Left colon (tissue), 2 donors: ENCODE measurements at regions not wholly inside any gene's neighbourhood (a gene's known extent, or its start where the extent isn't known, plus 50 kb on each side); places are given as distances from the start of the nearest gene placed in this dataset.
A peak's percentile ranks its signal among the peaks of the same experiment; 100 is the strongest.
"Not testable (repeated sequence)": the region's sequence is repeated elsewhere in the genome, so short reads cannot be mapped to it uniquely, and the experiment has no call there.

ENCODE experiments used
- ATAC-seq: fragments of 200-7000 bp; cut with Tn5 transposase; one replicate; pipeline ENCODE4 v1.9.1; 2020; ENCODE audit warnings: mild to moderate bottlenecking, moderate library complexity
- DNase-seq, 2 donors: peaks; one replicate each; pipeline ENCODE4 v3.0.0-alpha.2; 2020
- intact Hi-C, 2 donors: fragments of 100-400 bp; cut with DNase I in 1 of 2; cut with micrococcal nuclease in 1 of 2; formaldehyde crosslinking; loops; one replicate each; pipeline versions ENCODE4 v1.11.2 to v1.14.0; 2022; cut with DNase I, micrococcal nuclease
- donor health status: DM: no; HTN: no; CAD: no.
- donor health status: DM: yes; HTN: yes; CAD: no.

DNA sequence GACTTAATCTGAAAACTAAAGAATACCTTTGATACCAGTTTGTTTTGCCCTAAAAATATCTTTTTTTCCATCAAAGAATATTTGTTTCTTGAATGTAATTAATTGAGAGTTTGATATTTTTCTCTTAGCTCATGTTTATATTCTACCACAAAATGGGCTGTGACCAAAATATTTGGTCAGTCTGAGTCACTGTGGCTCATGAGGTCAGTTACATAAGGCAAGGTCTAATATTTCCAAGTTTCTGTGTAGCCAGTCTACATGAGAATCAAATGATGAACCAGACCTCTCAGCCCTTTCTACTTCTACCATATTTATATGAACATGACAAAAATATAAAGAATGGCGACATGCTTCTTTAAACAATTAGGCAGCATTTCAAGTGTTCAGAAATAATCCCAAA, 83.0 kb upstream of the IVNS1ABP start:
- no peak for ATAC-seq
- intact Hi-C loops: no loop called here
- DNase-seq: no peak

DNA sequence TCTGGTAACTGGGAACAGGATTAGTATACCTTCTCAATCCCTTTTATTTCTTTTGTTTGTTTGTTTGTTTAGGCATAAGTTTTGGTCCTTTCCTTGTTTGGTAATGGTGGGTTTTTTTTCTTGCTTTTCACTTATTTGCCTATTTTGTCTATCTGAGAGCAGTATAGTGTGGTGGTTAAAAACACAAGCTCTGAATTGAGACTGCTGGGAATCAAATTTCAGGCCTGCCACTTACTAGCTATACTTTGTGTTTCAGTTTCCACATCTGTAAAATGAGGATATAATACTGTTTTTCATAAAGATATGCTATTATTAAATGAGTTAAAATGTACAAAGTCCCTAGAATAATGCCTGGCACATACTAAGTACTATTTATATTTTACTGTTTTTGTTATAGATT, 81.6 kb upstream of the IVNS1ABP start:
- intact Hi-C loops: no loop called here
- ATAC-seq: no peak
- DNase-seq: no peak

DNA sequence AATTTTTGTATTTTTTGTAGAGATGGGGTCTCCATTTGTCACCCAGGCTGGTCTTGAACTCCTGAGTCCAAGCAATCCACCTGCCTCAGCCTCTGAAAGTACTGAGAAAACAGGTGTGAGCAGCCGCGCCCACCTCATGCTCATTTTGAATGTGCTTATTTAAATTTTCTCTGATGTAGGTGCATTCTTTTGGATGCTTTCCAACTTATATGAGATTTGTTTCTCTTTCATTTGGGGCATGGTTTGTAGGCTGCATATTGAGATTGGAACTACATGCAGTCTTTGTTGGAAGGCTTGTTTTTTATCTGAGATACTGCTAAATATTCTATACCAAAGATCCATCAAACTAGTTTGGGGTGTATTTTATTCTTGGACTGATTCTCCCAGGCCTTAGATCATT, 81.0 kb upstream of the IVNS1ABP start:
- ATAC-seq (no peak), DNase-seq (peak in 1 of 2 donors; percentile 21)
- intact Hi-C loops: no loop called here

DNA sequence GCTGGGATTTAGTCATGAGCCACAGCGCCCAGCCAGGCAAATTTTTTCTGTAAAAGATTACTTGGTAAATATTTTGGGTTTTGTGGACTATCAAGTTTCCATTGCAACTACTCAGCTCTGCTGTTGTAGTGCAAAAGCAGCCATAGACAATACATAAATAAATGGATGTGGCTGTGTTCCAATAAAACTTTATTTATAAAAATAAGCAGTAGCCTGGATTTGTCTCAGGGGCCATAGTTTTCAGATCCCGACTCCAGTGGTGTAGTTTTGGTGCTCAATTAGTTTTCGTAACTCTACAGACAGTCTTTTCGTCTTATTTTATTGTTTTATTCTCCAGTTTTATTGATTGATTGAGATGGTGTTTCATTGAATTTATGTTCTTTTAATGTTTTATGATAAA, 80.1 kb upstream of the IVNS1ABP start:
- intact Hi-C loops: no loop called here
- ATAC-seq (no peak), DNase-seq (no peak)

DNA sequence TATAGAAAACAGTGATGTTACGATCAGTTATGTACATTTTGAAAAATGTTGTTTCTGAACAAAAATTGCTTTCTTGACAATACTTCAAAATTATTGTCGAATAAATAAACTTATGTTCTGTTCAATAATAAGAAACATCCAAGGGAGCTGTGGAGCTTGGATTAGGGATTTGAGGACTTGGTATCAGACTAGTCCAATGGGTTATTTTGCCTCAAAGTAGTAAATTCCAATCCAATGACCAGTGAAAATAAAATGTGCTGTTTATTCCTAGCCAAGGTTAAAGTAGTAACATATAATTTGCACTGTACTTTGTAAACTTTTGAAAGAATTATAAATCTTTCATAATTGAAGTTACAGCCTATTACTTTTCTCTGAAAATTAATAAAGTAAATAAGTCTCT, 79.1 kb upstream of the IVNS1ABP start:
- ATAC-seq: no peak
- no peak for DNase-seq
- intact Hi-C loops: no loop called here

DNA sequence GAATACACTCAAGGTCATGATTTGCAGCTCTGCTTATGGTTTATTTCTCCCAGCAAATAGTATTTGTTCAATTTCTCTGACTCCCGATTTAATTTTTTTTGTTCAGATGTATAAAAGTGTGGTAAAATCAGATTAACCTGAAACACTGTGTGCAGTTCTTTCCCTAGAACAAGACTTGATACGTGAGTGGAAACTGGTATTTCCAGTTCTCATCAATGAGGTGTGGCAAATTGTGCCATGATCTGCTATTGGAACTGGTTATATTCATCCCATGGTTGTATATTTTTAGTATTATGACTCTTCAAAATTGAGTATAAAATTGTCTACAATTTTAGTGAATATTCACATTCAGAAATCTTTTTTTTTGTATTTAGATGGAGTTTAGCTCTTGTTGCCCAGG, 76.8 kb upstream of the IVNS1ABP start:
- ATAC-seq: peak; percentile 99
- DNase-seq: no peak

DNA sequence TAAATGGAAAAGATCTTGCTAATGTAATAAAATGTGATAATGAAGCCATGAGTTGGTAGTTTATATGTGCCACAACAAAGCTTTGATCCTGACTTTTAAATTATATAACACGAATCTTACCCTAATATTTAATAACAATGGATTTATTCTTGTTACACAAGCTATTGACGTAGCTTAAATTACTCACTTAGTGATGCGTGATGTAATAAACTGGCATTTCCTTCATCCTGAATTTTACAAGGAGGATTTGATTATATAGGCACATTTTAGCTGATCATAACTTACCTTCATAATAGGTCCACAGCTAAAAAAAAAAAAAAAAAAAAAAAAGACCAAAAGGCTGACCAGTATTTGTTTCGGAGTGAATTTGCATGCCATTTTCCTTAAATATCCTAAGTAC, 76.2 kb upstream of the IVNS1ABP start:
- DNase-seq (no peak), ATAC-seq (peak; percentile 48)
- intact Hi-C loops: no loop called here

More for the DNA sequence above, 76.8 kb upstream of the IVNS1ABP start:
- intact Hi-C loops: no loop called here

DNA sequence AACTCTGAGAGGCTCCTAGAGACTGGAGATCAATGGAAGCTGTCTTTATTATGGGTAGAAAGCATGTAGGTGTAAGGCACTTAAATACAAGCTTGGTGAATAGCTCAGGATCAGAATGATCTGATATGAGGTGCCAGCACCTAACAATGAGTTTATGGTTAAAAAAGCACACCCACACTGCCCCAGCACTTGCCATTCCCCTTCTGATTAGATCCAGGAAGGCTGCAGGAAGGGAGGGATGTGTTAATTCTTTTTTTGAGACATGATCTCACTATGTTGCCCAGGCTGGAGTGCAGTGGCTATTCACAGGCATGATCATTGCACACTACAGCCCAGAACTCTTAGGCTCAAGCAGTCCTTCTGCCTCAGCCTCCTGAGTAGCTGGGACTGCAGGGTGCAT, 71.8 kb upstream of the IVNS1ABP start:
- DNase-seq (no peak), ATAC-seq (no peak)
- intact Hi-C loops: no loop called here

DNA sequence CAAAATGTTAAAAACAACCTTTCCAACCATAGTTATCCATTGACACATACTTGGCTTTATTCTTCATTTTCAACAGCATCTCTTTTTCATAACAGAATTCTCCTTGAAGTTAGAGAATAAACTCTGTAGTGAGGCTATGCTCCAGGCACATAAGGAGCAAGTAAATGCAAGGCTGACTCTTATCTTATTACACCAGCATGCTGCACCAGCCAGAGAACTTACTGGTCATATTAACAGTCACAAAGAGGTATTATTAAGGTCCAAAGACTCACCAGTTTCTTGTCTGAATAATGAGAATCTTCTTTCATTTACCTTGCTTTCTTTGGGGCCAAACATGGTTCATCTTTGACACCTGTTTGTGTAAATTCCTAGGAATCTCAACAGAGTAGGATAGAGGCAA, 71.3 kb upstream of the IVNS1ABP start:
- DNase-seq: no peak
- intact Hi-C loops: no loop called here
- no peak for ATAC-seq

DNA sequence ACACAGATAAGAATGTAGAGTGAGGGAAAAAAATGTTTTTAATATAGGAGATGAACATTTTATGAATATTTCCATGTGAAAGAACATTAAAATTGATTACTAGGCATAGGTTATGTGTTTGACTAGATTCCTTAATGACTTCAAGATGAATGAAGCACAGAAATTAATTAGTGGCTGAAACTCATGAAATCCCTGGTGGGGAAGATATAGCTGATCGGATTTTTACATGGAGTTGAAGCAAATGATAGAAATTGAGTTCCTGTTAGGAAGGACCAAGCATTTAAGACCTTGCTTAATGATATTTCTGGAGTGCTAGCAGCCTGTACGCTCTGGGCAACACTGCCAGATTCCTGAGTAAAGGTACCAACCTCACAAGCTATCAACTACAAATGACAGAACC, 68.9 kb upstream of the IVNS1ABP start:
- DNase-seq: no peak
- intact Hi-C loops: no loop called here
- no peak for ATAC-seq

DNA sequence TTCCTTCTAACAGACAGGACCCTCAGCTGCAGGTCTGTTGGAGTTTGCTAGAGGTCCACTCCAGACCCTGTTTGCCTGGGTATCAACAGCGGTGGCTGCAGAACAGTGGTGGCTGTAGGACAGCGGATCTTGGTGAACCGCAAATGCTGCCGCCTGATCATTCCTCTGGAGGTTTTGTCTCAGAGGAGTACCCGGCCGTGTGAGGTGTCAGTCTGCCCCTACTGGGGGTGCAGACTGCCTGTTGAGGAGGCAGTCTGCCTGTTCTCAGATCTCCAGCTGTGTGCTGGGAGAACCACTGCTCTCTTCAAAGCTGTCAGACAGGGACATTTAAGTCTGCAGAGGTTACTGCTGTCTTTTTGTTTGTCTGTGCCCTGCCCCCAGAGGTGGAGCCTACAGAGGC, 66.8 kb upstream of the IVNS1ABP start:
- intact Hi-C loops, DNase-seq, ATAC-seq: not testable (repeated sequence)

DNA sequence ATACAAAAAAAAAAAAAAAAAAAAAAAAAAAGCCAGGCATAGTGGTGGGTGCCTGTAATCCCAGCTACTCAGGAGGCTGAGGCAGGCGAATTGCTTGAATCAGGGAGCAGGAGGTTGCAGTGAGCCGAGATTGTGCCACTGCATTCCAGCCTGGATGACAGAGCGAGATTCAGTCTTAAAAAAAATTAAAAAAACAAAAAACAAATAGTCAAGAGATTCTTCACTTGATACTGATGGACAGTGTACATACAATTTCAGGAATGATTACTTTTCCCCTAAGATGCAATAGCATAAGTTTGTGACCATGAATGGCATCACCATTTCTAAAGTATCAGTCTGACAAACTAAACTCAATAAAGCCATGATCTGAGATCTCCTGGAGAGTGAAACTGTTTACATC, 60.8 kb upstream of the IVNS1ABP start:
- ATAC-seq (no peak), DNase-seq (no peak)
- intact Hi-C loops: no loop called here

DNA sequence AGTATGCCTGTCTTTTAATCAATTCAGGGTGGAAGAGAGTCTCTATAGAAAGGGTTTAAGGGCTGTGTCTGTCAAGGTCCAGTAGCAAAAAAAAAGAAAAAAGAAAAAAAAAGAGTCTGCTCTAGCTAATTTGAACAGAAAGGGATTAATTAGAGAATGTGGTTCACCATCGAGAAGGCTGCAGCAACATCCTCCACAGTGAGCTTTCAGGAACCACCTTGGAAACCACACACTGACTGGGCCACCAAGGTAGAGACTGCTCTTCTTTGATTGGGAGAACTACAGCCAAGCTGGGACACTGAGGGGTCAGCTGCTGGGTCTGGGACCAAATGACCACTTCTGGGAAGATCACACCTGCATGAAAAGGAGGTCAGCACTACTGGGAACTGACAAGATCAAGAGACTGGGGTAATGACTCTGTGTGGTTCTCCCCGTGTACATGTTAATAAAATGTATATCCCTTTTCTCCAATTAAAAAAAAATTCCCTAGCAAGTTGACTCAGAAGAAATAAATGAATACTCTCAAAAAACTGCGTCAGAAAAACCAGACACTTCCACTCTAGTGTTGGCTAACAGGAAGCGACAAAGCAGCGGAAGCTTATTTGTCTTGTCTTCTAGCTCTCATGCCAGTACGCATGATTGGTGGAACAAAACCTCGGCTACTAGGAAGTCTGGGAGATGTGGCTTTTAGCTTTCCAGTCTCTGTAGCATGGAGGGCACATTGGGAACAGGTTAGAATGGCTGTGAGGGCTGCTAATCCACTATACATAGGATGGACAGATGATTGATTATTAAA, 60.0 kb upstream of the IVNS1ABP start:
- DNase-seq (no peak), ATAC-seq (no peak)
- intact Hi-C loops: no loop called here

DNA sequence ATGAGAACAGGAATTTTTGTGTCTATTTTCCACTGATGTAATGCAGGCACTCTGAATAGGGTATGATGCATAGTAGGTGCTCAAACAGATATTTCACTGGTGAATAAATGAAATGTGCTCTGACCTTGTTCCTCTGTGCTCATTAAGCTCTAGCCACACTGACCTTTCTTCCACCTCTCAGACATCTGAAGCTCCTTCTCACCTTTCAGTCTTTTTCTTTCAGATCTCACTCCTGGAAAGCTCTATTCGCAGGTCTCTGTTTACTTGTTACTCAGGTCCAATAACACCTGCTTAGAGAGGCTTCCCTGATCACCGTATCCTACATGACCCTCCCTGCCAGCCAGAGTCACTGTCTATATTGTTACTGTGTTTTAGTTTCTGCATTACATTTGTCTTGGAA, 59.2 kb upstream of the IVNS1ABP start:
- DNase-seq (no peak), ATAC-seq (no peak)
- intact Hi-C loops: no loop called here

DNA sequence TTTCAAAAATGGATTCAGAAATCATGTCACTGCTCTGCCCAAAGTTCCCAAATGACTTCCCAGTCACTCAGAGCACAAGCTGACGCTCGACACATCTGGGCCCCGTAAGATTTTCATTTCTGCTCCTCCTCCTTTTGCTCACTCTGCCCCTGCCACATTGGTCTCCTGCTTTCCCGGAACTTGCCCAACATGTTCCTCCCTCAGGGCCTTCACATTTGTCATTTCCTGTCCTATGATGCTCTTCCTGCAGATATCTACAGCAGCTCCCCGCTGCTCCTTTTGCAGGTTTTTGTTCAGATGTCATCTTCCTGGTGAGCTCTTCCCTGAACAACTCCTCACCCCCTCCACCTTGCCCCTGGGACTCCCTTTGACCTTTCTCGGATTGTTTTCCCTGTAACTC, 58.5 kb upstream of the IVNS1ABP start:
- DNase-seq (no peak), ATAC-seq (no peak)
- intact Hi-C loops: no loop called here

DNA sequence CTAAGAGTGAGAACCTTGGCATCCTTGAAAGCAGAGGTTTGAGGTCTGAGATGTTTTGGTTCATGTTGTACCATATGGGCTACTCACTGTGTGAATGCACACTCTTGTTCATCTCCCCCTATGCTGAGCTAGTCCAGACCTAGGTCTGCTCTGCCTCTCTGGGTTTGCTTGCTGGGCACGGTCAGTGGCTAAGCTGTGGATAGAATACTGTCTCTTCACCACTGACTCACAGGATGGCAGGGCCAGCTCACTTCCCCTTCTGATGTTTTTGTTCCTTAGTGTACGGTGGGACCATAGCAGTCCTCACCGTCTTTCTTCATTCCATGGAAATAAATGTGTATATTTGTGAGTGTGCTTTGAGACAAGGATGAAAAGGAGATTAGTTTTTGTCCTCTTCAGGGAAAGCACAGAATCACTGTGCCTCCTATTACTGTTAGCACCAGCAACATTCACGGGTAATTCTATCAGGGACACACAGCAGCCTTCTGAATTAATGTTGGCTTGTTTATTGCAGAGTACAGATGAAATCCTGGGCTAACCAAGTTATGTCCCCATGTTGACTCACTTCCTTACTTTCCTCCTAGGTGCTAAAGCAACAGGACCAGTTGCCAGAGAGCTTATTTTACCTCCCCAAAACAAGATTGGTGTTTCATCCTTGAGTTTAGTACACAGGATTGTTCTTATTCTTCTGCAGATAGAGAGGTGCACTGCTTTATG, 56.9 kb upstream of the IVNS1ABP start:
- ATAC-seq (no peak), DNase-seq (no peak)
- intact Hi-C loops: no loop called here

DNA sequence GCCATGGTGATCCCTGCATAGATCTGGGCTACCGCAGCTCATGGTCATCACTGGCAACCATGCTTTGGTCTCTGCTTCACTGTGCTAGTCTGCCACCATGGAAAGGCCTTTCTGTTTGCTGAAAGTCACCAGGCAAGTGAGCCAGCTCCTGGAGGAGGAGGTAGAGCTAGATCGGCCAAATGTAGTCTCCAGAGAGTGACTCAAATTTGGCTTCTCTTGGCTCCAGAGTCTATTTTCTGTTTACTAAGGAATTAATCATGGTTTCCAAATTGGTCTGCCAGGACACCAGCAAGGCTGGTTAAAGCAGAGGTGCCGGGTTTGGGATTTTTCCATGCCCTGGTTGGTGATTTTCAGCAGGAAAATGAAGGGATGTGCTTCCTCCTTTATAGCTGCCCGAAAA, 52.7 kb upstream of the IVNS1ABP start:
- no peak for DNase-seq
- intact Hi-C loops: no loop called here
- ATAC-seq: no peak

DNA sequence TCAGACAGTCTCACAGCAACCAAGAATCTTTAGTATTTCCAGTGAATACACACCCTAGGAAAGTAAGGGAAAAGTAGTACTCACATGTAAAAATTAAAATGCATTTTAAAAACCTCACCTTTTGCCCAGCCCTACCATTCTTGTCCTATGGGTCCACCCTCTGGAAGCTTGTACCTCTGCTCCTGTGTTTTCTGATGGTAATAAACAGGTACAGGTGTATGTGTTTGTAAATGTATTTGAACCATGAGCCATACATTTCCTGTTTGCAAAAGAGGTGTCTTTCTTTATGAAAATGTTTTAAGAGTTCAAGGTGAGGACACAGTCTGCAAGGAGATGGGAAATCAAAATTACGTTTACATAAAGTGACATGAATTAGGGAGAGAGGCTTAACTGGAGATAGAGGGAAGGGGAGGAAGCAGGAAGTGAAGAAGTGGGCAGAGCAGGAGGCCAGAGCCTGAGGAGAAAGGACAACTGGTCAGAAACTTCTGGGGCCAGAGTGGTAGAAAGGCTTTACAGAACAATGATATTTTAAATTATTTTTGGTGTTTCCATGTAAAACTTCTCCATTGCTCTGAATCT, 52.0 kb upstream of the IVNS1ABP start:
- ATAC-seq (peak; percentile 70), DNase-seq (no peak)
- intact Hi-C loops: no loop called here

DNA sequence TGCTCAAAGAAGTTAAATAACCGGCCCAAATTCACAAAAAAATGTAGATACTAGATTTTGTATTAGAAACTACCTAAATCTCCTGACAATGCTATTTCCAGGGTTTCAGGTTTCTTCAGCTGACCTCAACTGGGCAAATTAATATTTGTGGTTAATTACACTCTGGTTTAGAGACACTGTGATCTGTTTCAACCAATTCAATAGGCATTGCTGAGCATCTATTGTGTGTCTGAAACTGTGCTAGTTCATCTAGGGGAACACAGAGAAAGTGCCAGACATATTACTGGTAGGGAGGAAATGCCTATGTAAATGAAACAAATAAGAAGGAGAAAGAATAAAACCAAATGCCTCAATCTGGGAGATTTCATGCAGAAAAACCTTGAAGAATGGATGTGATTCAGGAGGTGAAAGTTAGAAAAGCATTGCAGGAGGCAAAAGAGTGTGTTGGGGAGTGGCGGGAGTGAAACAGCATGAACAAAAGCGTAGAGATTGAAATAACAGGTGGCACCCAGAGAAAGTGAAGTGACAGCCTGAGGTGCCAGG, 51.3 kb upstream of the IVNS1ABP start:
- ATAC-seq (no peak), DNase-seq (no peak)
- intact Hi-C loops: no loop called here

DNA sequence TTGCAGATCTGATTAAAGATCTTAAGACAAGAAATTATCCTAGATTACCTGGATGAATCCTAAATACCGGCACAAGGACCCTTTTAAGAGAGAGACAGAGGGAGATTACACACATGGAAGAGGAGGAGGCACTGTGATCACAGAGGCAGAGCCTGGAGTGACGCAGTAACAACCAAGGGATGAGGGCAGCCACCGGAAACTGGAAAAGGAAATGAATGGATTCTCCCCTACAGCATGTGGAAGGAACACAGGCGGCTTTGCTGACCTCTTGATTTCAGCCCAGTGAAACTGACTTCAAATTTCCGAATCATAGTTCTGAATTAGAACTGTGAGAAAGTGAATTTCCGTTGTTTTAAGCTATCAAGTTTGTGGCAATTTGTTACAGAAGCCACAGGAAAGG, 50.2 kb upstream of the IVNS1ABP start:
- intact Hi-C loops: no loop called here
- peak; percentile 22 for ATAC-seq
- DNase-seq: no peak
